OCI-LY7 (cell line): ENCODE measurements at regions not wholly inside any gene's neighbourhood (a gene's known extent, or its start where the extent isn't known, plus 50 kb on each side); places are given as distances from the start of the nearest gene placed in this dataset.

ENCODE experiments used
- CTCF ChIP-seq: fragments of 200-600 bp; sonication (generic); conservative IDR thresholded peaks from 2 replicates; pipeline ENCODE4 v1.5.1; 2014; ENCODE audit warnings: mild to moderate bottlenecking, antibody characterized with exemption, low read length, moderate library complexity, mixed read lengths
- EZH2phosphoT487 ChIP-seq: fragments of 200-600 bp; sonication (generic); IDR thresholded peaks from 2 replicates; pipeline ENCODE4 v1.6.1; 2018; ENCODE audit warnings: low read depth, borderline replicate concordance, mild to moderate bottlenecking, mixed run types, antibody characterized with exemption, low read length, moderate library complexity, mixed read lengths

GRCh38 chr4:82293304-82293703 lies 80.5 kb downstream of the HNRNPD start:
- TF ChIP-seq CTCF, result no peak
- TF ChIP-seq EZH2phosphoT487, result no peak
